Kidney glomerular epithelial cell (primary cell): ENCODE measurements at regions not wholly inside any gene's neighbourhood (a gene's known extent, or its start where the extent isn't known, plus 50 kb on each side); places are given as distances from the start of the nearest gene placed in this dataset.
"Not testable (repeated sequence)": the region's sequence is repeated elsewhere in the genome, so short reads cannot be mapped to it uniquely, and the experiment has no call there.

Source experiments
- DNase-seq: peaks from one replicate; lab custom pipeline; 2025; lab: John Stamatoyannopoulos, UW

DNA sequence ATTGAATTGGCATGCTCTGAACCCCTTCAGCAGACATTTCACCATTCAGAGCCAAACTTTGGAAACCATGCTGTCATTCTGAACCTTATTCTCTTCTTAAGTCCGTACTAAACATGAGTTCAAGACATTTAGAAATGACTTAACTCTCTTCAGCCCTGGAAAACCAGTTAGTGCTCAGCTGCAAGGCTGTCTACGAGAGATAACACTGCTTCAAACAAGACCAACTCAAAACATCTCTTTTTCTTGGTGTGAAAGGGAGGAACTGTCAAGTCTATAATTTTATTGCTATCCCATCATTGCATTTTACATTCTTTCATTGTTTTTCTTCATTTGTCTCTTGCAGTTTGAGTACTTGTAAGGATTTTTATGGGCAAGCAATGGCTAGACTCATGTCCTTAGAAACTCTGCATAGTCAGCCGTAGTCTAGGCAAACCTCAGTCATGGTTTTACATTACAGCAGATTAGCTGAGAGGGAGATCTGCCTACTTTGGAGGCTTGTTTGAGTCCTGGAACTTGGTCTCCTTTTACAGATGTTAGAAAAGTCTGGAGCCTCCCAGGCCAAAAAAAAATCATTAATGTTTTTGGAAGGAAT is 120.6 kb upstream of the JADE1 start:
- DNase-seq = no peak

DNA sequence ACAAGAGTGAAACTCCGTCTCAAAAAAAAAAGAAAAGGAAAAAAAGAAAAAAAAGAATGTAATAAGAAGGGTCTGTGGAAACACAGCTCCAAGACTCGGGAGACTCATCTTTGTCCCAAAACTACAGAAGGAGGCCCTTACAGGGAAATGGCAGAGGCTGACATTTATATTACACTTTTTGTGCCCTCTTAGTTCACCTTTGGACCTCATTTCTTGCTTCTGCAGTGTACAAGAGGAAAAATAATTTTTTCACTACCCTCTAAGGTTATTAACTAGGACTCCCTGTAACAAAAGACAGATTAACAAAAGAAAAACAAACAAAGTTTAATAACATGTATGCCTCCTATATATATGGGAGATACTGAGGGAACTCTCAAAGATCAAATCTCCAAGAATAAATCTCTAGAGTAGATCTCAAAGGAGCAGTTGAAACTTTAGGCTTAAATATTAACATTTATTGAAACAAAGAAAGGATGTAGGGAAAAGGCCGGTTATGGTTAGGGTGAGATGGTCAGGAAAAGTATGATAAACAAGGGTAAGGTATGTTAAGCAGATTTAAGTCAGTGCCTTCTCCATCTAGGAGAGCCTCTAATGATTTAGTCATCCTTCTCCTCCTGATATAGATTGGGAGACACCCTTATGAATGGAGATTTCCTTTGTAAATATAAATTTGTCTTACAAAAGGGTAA is 121.3 kb upstream of the JADE1 start:
- no peak for DNase-seq

DNA sequence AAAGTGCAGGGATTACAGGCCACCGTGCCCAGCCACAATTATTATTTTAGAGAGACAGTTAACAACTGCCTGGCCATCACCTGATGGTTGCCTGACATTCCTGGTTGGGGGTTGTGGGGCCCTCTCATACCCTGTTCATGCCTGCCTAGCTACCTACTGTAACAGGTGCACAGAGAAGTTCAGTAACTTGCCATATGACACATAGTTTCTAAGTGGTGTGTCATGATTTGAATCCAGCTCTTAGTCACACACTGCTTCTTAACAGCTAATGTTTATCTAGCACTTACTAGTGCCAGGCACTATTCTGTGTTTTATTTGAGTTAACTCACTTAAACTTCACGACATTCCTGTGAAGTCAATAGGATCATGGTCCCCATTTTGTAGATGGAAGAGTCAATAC is 122.7 kb upstream of the JADE1 start:
- no peak for DNase-seq

DNA sequence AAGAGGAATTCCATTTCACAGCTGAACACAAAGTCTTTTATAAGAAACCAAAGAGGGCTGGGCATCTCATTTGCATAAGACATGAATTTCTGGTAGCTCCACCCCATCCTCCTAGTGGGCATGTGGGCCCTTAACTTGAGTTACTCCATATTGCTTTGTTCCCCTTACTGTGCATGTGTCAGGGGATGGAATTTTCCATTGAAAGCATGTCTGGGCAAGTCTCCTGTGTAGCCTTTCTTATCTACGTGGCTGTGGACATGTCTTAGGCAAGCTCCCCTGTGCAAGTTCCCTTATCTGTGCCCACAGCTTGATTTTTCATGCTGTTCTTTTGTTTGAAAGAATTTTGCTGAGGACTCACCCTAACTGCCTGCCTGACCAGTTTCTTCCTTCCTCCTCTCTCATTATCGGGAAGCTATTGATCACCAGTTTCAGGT is 123.5 kb upstream of the JADE1 start:
- DNase-seq = no peak

DNA sequence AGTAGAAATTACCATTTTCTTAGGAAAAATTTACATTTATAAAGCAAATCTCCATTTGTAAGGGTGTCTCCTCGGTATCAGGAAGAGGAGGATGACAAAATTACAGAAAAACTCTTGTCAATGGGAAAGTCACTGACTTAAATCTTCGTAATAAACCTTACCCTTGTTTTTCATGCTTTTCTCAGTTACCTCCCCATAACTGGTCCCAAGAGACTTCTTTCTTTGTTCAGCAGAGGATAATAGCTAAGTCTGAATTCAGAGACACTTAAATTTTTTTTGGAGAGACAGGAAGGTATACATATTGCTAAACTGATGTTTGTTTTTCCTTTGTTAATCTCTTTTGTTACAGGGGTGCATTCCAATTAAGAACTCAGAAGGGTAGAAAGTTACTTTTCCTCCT is 125.5 kb upstream of the JADE1 start:
- DNase-seq = no peak

DNA sequence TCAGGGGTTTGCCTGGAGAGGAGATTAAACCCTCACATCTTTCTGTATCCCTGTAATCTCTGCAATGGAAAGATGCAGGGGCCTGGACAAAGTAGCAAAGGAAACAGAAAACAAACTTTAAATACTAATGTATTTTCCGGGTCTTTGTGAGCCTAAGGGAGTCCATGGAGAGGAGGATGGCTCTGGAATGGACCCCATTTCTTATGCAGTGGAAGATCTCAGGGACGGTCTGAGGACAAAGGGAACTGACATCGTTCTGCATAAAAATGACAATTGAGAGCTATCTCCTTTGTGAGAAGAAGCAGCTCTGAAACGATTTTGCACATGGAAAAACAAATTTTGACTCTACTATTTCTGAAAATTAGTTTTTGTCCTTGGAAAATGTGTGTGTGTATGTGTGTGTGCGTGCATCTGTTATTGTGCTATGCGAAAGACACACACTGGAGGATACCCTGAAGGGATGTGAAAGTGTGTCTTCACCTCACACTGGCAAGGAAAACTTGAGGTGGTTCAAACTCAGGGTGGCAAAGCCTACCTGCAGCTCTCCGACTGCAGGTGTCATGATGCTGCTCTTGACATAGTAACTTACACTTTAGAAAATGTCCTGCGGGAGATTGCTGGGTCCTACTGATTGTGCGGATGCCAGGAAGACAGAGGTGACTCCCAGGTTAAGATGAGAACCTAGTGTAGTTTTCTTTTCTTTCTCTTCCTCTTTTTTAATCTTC is 126.4 kb upstream of the JADE1 start:
- DNase-seq = no peak

DNA sequence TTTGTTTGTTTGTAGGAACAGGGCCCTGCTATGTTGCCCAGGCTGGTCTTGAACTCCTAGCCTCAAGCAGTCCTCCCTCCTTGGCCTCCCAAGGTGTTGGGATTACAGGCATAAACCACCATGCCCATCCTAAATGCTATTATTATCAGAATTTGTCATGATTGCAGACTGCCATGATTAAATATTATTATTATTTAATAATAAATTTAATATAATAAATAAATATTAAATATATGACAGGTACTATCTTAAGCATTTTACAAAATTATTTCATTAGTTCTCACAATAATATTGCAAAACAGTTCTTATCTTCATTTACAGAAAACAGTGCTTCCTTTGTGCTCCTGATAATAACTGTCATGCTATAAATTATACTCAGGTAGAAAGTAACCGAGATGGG is 133.4 kb upstream of the JADE1 start:
- DNase-seq = no peak

DNA sequence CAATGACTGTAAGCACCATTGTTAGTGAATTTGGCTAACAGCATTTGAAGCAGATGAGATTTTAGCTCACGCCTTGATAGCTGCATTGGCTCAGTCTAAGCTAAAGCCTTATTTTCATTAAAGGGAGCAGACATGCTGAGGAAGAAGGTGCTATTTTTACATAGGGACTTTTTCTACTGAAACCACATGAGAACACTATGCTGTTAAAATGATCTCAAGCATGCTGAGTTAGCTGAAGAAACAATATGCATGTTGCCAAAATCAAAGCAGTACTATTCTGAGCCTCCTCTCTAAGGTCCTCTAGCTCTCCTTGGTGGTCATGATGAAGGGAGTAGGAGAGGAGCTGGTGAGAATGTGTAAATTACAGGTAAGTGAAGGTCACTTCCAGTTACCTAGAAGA is 134.4 kb upstream of the JADE1 start:
- no peak for DNase-seq

DNA sequence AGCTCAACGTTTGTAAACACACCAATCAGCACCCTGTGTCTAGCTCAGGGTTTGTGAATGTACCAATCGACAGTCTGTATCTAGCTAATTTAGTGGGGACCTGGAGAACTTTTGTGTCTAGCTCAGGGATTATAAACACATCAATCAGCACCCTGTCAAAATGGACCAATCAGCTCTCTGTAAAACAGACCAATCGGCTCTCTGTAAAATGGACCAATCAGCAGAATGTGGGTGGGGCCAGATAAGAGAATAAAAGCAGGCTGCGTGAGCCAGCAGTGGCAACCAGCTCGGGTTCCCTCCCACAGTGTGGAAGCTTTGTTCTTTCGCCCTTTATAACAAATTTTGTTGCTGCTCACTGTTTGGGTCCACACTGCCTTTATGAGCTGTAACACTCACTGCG is 136.3 kb upstream of the JADE1 start:
- not testable (repeated sequence) for DNase-seq

DNA sequence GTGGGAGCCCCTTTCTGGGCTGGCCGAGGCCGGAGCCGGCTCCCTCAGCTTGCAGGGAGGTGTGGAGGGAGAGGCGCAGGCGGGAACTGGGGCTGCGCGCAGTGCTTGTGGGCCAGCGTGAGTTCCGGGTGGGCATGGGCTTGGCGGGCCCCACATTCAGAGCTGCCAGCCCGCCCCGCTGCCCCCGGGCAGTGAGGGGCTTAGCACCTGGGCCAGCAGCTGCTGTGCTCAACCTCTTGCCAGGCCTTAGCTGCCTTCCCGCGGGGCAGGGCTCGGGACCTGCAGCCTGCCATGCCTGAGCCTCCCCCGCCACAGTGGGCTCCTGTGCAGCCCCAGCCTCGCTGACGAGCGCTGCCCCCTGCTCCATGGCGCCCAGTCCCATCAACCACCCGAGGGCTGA is 136.9 kb upstream of the JADE1 start:
- DNase-seq = not testable (repeated sequence)

DNA sequence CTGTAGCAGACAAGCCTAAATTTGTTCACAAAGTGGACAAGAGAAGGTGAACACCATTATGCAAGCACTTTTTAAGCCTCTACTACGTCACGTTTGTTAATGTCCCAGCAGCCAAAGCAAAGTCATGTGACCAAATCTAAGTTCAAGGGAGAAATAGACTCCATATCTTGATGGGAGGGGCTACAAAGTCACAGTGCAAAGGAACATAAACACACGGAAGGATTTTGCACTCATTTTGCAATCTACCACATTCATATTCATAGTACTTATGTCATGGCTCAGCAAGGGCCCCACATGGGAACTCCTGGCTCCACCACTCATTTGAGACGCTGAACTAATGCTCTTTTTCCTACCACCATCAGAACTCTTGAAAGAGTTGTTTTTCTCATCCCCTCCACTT is 139.0 kb upstream of the JADE1 start:
- DNase-seq = no peak

DNA sequence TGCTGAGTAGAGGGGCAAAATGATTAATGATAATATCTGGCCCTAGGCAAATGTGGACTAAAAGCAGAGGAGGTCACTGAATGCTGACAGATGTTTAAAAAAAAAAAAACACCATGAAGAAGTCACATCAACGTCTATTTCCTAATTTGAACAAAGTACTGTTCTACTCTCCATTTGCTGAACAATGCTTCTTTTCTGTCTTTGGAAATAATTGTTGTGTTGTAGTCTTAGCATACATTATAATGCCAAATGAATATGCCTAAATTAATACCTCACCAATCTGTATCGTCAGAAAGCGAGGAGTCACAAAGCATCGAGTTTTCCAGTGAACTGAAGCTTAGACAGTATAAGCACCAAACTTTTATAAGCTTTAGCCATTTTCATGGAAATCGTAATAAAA is 140.9 kb upstream of the JADE1 start:
- no peak for DNase-seq

DNA sequence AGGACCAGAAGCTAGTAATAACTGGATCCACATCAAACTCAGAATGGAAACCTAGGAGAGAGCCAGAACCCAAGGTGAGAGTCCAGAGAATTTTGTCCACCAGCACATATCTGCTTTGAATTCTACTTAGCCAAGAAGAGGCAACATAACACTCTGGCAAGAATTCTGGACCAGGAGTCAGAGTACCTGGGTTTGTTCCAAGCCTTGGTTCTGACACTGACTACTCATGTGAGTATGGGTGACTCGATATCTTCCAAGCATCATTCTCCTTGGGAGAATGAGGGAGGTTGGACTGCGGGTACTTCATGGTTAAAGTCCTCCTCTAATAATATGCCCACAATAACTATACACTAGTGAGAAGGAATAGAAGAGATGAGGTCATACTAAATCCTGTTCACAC is 144.0 kb upstream of the JADE1 start:
- no peak for DNase-seq

DNA sequence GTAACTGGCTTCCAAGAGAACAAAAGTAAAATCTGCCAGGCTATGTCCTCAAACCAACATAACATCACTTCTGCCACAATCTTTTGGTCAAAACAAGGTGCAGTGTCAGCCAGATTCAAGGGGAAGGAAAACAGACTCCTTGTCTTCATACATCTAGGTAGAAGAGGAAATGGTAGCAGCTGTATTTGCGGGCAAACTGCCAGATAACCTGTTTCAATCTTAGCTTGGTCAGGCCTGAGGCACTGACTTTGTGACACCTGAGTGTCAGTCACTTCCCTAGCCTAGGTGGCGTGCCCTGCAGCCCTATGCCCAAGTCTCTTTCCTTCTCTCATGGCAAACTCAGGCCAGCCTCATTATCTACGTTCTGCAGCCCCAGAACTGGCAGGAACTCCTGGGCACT is 146.2 kb upstream of the JADE1 start:
- no peak for DNase-seq

DNA sequence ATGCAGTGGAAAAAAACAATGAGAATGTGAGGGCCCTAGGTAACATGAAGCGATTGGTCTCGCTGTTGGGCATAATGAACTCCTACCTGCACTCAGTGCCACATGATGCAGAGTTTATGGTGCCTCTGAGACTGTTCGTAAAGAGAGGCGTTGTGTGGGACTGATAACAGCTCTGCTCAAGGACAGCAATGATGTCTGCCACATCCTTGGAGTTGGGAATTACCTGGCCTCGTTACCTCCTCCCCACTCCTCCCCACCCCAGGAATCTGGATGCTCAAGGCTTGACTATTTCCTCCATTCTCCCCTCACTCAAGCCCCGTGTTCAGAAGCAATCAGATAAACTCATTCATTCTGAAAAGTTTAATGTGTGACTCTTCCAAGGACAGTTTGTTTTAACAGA is 148.0 kb upstream of the JADE1 start:
- no peak for DNase-seq

DNA sequence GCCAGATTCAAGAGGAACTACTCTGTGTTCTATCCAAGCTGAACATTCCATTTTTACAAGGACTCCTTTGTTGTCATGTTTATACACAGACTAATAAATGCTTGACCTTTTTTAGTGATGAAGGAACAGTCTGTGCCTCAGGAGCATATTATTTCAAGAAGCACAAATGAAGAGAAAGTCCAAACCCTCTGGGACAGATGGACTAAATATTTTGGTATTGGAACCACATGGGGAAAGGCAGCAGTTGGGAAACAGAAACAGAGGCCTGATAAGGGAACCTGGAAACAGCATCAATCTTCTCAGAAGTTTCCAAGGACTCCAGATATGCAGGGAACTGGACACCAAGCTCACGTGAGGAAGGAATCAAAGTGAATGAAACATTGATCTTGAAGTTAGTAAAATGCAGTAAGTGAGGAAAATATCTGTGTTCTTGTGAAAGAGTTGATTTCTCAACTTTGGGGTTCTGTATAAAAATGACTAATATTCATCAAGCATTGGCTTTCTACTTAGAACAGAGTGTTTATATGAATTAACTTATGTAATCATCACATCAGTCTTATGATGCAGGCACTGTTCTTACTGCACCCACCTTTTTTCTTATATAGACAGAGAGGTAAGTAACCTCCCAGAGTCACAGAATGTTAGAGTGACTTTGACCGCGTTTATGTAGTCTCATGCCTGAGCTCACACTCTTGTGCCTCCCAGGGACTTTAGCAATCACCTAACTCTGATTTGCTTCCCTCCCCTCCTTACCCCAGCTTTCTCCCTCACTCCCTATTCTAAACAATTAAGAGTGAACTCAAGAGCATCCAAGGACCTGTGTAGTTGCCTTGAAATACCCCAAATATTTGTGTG is 148.9 kb upstream of the JADE1 start:
- no peak for DNase-seq

DNA sequence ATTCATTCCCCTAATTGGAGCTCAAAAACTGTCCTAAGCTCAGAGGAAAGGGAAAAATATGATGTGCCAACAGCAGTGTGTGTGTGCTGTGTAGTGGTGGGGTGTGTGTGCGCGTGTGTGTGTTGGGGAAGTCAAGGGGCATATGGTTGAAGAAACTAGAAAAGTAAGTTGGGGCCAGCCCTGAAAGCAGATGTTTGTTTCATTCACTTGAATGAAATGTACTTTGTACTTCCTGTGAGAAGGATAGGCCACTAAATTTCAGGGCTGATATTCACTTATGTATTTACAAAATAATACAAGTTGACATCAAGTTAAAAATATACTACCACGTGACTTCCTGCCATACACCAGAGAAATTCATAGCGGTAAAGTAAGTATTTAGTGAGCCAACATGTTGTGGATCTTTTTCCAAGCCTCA is 151.3 kb upstream of the JADE1 start:
- DNase-seq = no peak

DNA sequence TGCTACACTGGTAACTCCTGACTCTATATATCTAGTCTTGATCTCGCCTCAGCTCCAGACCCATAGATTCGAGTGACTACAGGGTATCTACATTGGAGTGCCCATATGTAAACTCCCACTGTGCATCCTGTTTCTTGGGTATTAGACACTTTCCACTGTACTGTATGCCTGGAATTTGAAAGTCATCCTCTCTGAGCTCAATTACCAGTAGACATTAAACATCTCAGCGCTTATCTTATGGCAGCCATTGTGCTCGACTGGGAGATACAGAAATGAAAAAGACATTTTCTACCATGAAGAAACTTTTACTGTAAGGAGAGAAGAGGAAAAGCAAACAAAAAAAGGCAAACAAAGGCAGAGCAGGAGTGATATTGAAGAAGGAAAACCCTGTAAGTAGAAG is 151.9 kb upstream of the JADE1 start:
- DNase-seq = no peak

DNA sequence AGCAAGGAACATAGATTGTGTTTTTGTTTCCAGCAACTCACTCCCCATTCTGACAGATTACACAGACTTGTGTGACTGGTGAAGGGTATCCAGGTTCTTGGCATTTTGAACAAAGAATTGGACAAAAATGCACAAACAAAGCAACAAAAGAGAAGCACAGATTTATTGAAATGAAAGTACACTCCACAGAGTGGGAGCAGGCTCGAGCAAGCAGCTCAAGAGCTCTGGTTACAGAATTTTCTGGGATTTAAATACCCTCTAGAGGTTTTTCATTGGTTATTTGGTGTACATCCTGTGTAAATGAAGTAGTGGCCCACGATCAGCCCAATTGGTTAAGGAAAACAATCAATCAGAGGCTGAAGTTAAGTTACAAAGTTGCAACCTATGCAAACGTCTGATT is 155.0 kb upstream of the JADE1 start:
- no peak for DNase-seq

DNA sequence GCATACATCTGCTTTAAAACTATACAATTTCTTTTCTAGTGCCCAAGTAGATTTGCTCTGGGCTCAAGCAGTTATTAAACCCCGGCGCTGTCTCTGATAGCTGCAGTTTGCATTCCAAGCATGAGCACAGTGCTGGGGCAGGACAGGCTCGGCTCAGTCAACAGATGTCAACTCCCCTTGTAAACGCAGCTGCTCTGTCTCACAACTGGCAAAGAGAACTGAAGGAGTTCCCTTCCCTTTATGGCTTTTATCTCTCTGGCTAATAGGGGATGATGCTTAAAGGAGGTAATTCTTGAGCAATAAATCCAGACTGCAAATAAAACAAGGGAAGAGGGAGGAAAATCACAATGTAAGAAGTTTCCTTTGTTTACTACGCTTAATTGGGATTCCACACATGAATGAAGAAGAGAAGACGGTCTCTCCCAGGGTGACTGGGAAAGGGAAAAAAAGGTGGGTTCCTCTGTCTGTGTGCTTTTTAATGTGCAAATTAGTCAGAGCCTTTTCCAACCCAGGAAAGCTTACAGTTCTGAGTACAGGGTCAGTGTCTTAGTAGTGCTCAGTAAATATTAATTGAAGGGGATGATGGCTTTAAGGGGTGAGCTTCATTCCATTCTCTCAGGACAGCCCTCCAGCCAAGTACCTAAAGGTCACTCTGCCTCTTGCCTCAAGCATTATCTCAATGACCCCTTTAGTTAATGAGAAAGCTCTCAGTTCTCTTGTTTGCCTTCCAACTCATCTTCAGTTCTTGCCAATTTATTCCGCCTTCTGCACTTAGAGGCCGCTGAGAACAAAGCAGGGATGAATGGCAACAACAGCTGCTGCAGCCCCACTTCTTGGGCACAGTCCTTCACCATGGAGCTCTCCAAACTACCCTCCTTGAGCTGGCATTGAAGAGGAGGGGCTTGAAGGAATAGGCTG is 155.7 kb upstream of the JADE1 start:
- DNase-seq = no peak

DNA sequence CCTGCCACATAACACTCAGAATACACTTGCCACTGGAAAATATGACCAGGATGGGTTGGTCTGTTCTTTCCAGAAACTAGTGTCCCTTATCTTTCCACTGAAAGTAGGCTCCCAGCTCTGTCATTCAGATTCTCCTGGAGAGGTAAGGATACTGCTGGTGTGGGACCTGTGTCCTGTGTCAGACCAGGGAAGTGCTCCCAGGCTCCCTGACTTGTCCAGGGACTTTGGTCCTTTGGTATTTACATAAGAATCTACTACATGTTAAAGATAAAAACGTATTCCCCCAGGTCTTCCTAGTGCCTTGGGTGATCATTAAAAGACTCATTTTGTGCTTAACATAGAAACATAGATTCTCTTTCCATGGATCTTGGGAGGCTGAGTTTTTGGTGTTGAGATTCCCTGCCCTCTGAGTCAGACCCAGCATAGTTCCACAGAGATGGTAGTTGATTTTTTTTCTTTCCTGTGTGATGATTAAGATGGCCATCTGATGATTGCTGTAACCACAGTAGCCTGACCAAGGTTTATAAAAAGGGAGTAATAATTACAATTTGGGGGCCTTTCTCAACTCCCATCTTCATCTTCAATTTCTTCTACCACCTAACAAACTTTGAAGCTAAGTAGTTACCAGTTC is 159.8 kb upstream of the JADE1 start:
- DNase-seq = peak; percentile 13
